Lower leg skin (tissue), 3 donors: ENCODE measurements at regions not wholly inside any gene's neighbourhood (a gene's known extent, or its start where the extent isn't known, plus 50 kb on each side); places are given as distances from the start of the nearest gene placed in this dataset.
"Not testable (repeated sequence)": the region's sequence is repeated elsewhere in the genome, so short reads cannot be mapped to it uniquely, and the experiment has no call there.

ENCODE experiments used
- CTCF ChIP-seq, 3 donors: fragments of 450-650 bp; IDR thresholded peaks; one replicate each; pipeline ENCODE4 v1.5.1; 2016; ENCODE audit warnings: antibody characterized with exemption in 3 of 3, mild to moderate bottlenecking in 3 of 3, moderate library complexity in 2 of 3
- POLR2A ChIP-seq, 2 donors: fragments of 450-650 bp; IDR thresholded peaks; one replicate each; pipeline ENCODE4 v1.6.1; 2016 to 2017; ENCODE audit warnings: antibody characterized with exemption in 2 of 2, mild to moderate bottlenecking in 1 of 2, moderate library complexity in 1 of 2

- TF ChIP-seq CTCF, POLR2A (IDR thresholded peaks at IDR 0.05): not testable (repeated sequence)
These were observed 374.6 kb downstream of the ANAPC1 start for GRCh38 chr2:111509225-111509869.
